ENCODE measurements at regions not wholly inside any gene's neighbourhood (a gene's known extent, or its start where the extent isn't known, plus 50 kb on each side); places are given as distances from the start of the nearest gene placed in this dataset.

- no CpG with 5 or more reads among the region's 1 CpG for WGBS
- Histone ChIP-seq H3K36me3 (ENCODE audit: control insufficient read depth in 1 of 2, insufficient read depth in 2 of 2, low read depth in 1 of 2, low read length in 2 of 2) (no peaks in the 10 kb centered on the region), H2BK120ac (ENCODE audit: low read depth, low read length) (no peak overlapping the region), H3K79me1 (replicated peaks; ENCODE audit: low read length, poor library complexity, severe bottlenecking) (no peaks in the 10 kb centered on the region), H3K4me3 (ENCODE audit: insufficient read depth in 1 of 2, low read depth in 1 of 2, low read length in 2 of 2) (no peak overlapping the region), H2BK12ac (ENCODE audit: low read length in 2 of 2) (no peak overlapping the region), H3K9ac (ENCODE audit: low read length) (no peak overlapping the region), H2BK5ac (ENCODE audit: low read depth, low read length, poor library complexity, severe bottlenecking) (no peak overlapping the region), H3K4ac (ENCODE audit: low read depth in 1 of 2, low read length in 2 of 2) (no peak overlapping the region), H3K14ac (ENCODE audit: low read length in 2 of 2) (no peak overlapping the region), H3K27ac (ENCODE audit: low read length, poor library complexity, severe bottlenecking) (no peak overlapping the region), H3K23ac (ENCODE audit: low read length in 2 of 2) (no peak overlapping the region), H3K9me3 (ENCODE audit: control insufficient read depth, low read length) (no peaks in the 10 kb centered on the region), H3K4me1 (ENCODE audit: control insufficient read depth, insufficient read depth, low read depth, low read length) (no peaks in the 10 kb centered on the region), H2BK15ac (ENCODE audit: low read depth, poor library complexity, severe bottlenecking) (no peak overlapping the region), H3K18ac (ENCODE audit: low read depth in 1 of 2, low read length in 2 of 2) (no peak overlapping the region), H4K8ac (ENCODE audit: low read length) (no peak overlapping the region), H3K4me2 (ENCODE audit: low read length, poor library complexity, severe bottlenecking) (no peak overlapping the region), H3K27me3 (ENCODE audit: control insufficient read depth in 1 of 2, insufficient read depth in 1 of 2, low read length in 2 of 2) (no peaks in the 10 kb centered on the region), H4K91ac (ENCODE audit: low read length) (no peak overlapping the region), H2AFZ (ENCODE audit: low read depth, low read length) (no peak overlapping the region), H2AK5ac (ENCODE audit: low read length, severe bottlenecking) (no peak overlapping the region)
- DNase-seq = no peak
These were observed 452.2 kb downstream of the TUSC7 start for GRCh38 chr3:117161816-117162215.

- H3K4me2 ChIP-seq (ENCODE audit: low read length, poor library complexity, severe bottlenecking) = no peak overlapping the region
- no peak overlapping the region for H2AFZ ChIP-seq (ENCODE audit: low read depth, low read length)
- H3K36me3 ChIP-seq (ENCODE audit: control insufficient read depth in 1 of 2, insufficient read depth in 2 of 2, low read depth in 1 of 2, low read length in 2 of 2) = no peaks in the 10 kb centered on the region
- no peak overlapping the region for H2BK5ac ChIP-seq (ENCODE audit: low read depth, low read length, poor library complexity, severe bottlenecking)
- no peak overlapping the region for H3K4ac ChIP-seq (ENCODE audit: low read depth in 1 of 2, low read length in 2 of 2)
- WGBS = 100% methylated on average over 1 of the region's 2 CpGs
- no peak overlapping the region for H2AK5ac ChIP-seq (ENCODE audit: low read length, severe bottlenecking)
- H3K14ac ChIP-seq (ENCODE audit: low read length in 2 of 2) = no peak overlapping the region
- H3K4me1 ChIP-seq (ENCODE audit: control insufficient read depth, insufficient read depth, low read depth, low read length) = no peaks in the 10 kb centered on the region
- no peak overlapping the region for H4K91ac ChIP-seq (ENCODE audit: low read length)
- H3K27me3 ChIP-seq (ENCODE audit: control insufficient read depth in 1 of 2, insufficient read depth in 1 of 2, low read length in 2 of 2) = no peaks in the 10 kb centered on the region
- H2BK12ac ChIP-seq (ENCODE audit: low read length in 2 of 2) = no peak overlapping the region
- no peak overlapping the region for H2BK15ac ChIP-seq (ENCODE audit: low read depth, poor library complexity, severe bottlenecking)
- H3K79me1 ChIP-seq (replicated peaks; ENCODE audit: low read length, poor library complexity, severe bottlenecking) = no peaks in the 10 kb centered on the region
- H2BK120ac ChIP-seq (ENCODE audit: low read depth, low read length) = no peak overlapping the region
- H3K4me3 ChIP-seq (ENCODE audit: insufficient read depth in 1 of 2, low read depth in 1 of 2, low read length in 2 of 2) = no peak overlapping the region
- no peak for DNase-seq
- H4K8ac ChIP-seq (ENCODE audit: low read length) = no peak overlapping the region
- no peak overlapping the region for H3K23ac ChIP-seq (ENCODE audit: low read length in 2 of 2)
- no peak overlapping the region for H3K27ac ChIP-seq (ENCODE audit: low read length, poor library complexity, severe bottlenecking)
- H3K9me3 ChIP-seq (ENCODE audit: control insufficient read depth, low read length) = no peaks in the 10 kb centered on the region
- H3K18ac ChIP-seq (ENCODE audit: low read depth in 1 of 2, low read length in 2 of 2) = no peak overlapping the region
- no peak overlapping the region for H3K9ac ChIP-seq (ENCODE audit: low read length)
These were observed 455.6 kb downstream of the TUSC7 start for GRCh38 chr3:117165176-117165575.

GRCh38 chr3:117165601-117166051 lies 456.0 kb downstream of the TUSC7 start:
- no peak overlapping the region for H2BK120ac ChIP-seq (ENCODE audit: low read depth, low read length)
- 73% methylated on average over 5 of the region's 5 CpGs for WGBS

GRCh38 chr3:117168896-117169295 lies 459.3 kb downstream of the TUSC7 start:
- Histone ChIP-seq H4K91ac (ENCODE audit: low read length) (no peak overlapping the region), H3K4me2 (ENCODE audit: low read length, poor library complexity, severe bottlenecking) (no peak overlapping the region), H3K27me3 (ENCODE audit: control insufficient read depth in 1 of 2, insufficient read depth in 1 of 2, low read length in 2 of 2) (no peaks in the 10 kb centered on the region), H2BK5ac (ENCODE audit: low read depth, low read length, poor library complexity, severe bottlenecking) (no peak overlapping the region), H2BK120ac (ENCODE audit: low read depth, low read length) (no peak overlapping the region), H2AK5ac (ENCODE audit: low read length, severe bottlenecking) (no peak overlapping the region), H2BK15ac (ENCODE audit: low read depth, poor library complexity, severe bottlenecking) (no peak overlapping the region), H3K18ac (ENCODE audit: low read depth in 1 of 2, low read length in 2 of 2) (no peak overlapping the region), H3K9me3 (ENCODE audit: control insufficient read depth, low read length) (no peaks in the 10 kb centered on the region), H3K9ac (ENCODE audit: low read length) (no peak overlapping the region), H3K36me3 (ENCODE audit: control insufficient read depth in 1 of 2, insufficient read depth in 2 of 2, low read depth in 1 of 2, low read length in 2 of 2) (no peaks in the 10 kb centered on the region), H2BK12ac (ENCODE audit: low read length in 2 of 2) (no peak overlapping the region), H3K4ac (ENCODE audit: low read depth in 1 of 2, low read length in 2 of 2) (no peak overlapping the region), H4K8ac (ENCODE audit: low read length) (no peak overlapping the region), H2AFZ (ENCODE audit: low read depth, low read length) (no peak overlapping the region), H3K79me1 (replicated peaks; ENCODE audit: low read length, poor library complexity, severe bottlenecking) (no peaks in the 10 kb centered on the region), H3K14ac (ENCODE audit: low read length in 2 of 2) (no peak overlapping the region), H3K4me1 (ENCODE audit: control insufficient read depth, insufficient read depth, low read depth, low read length) (no peaks in the 10 kb centered on the region), H3K27ac (ENCODE audit: low read length, poor library complexity, severe bottlenecking) (no peak overlapping the region), H3K23ac (ENCODE audit: low read length in 2 of 2) (no peak overlapping the region), H3K4me3 (ENCODE audit: insufficient read depth in 1 of 2, low read depth in 1 of 2, low read length in 2 of 2) (no peak overlapping the region)
- no peak for DNase-seq
- 50% methylated on average over 2 of the region's 4 CpGs for WGBS

More at GRCh38 chr3:117165601-117166051, 456.0 kb downstream of the TUSC7 start:
- Histone ChIP-seq H3K4me3 (ENCODE audit: insufficient read depth in 1 of 2, low read depth in 1 of 2, low read length in 2 of 2) (no peak overlapping the region), H3K79me1 (replicated peaks; ENCODE audit: low read length, poor library complexity, severe bottlenecking) (no peaks in the 10 kb centered on the region), H3K27me3 (ENCODE audit: control insufficient read depth in 1 of 2, insufficient read depth in 1 of 2, low read length in 2 of 2) (no peaks in the 10 kb centered on the region), H2BK12ac (ENCODE audit: low read length in 2 of 2) (no peak overlapping the region), H3K36me3 (ENCODE audit: control insufficient read depth in 1 of 2, insufficient read depth in 2 of 2, low read depth in 1 of 2, low read length in 2 of 2) (no peaks in the 10 kb centered on the region), H3K23ac (ENCODE audit: low read length in 2 of 2) (no peak overlapping the region), H3K14ac (ENCODE audit: low read length in 2 of 2) (no peak overlapping the region), H4K8ac (ENCODE audit: low read length) (no peak overlapping the region), H3K4ac (ENCODE audit: low read depth in 1 of 2, low read length in 2 of 2) (no peak overlapping the region), H4K91ac (ENCODE audit: low read length) (no peak overlapping the region), H3K27ac (ENCODE audit: low read length, poor library complexity, severe bottlenecking) (no peak overlapping the region), H3K9ac (ENCODE audit: low read length) (no peak overlapping the region), H2AFZ (ENCODE audit: low read depth, low read length) (no peak overlapping the region), H3K4me1 (ENCODE audit: control insufficient read depth, insufficient read depth, low read depth, low read length) (no peaks in the 10 kb centered on the region), H2BK5ac (ENCODE audit: low read depth, low read length, poor library complexity, severe bottlenecking) (no peak overlapping the region), H3K18ac (ENCODE audit: low read depth in 1 of 2, low read length in 2 of 2) (no peak overlapping the region), H2AK5ac (ENCODE audit: low read length, severe bottlenecking) (no peak overlapping the region), H3K4me2 (ENCODE audit: low read length, poor library complexity, severe bottlenecking) (no peak overlapping the region), H3K9me3 (ENCODE audit: control insufficient read depth, low read length) (no peaks in the 10 kb centered on the region), H2BK15ac (ENCODE audit: low read depth, poor library complexity, severe bottlenecking) (no peak overlapping the region)
- DNase-seq = no peak

Data from mesenchymal stem cell (in vitro differentiated cells and primary cell).